ENCODE measurements at regions not wholly inside any gene's neighbourhood (a gene's known extent, or its start where the extent isn't known, plus 50 kb on each side); places are given as distances from the start of the nearest gene placed in this dataset.

DNA sequence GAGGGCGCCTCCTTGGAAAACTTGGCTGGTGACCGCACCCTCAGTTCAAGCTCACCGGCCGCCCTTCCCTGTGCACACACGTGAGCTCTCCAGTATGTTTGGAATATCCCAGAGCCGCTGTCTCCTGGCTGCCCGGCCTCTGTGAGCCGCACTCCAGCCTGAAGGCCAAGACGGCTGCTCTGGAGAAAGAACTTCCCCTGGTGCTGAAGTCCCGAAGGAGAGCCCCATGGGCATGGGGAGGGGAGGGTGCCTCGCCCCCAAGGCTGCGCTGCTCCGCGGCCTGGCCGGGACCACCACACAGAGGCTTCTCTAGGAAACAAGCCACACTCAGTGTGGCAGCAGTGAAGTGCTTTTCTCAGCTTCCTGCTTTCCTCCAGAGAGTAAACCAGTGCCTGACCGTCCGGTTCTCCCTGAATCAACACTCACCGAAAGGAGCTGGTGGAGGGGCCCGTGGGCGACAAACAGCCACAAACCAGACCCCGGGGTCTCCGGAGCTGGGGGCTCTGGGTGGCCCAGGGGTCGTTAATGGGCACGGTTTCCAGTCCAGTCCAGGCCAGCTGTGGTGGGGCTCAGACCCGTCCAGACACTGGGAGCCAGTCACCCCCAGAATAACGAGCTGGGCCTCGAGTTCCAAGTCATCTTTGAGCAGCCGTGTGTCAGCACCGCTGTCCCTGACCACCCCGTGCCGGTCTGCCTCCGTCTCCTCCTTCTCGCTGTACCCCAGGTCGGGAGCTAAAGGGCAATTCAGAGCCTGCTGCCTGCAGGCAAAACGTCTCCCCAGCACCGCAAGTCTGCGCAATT, 87.4 kb upstream of the BHLHE23 start:
- no peak for ATAC-seq
- TF ChIP-seq TOX (CRISPR knock-in tag; IDR thresholded peaks at IDR 0.05; ENCODE audit: borderline replicate concordance), result no peak
- TF ChIP-seq, protein P1, sequence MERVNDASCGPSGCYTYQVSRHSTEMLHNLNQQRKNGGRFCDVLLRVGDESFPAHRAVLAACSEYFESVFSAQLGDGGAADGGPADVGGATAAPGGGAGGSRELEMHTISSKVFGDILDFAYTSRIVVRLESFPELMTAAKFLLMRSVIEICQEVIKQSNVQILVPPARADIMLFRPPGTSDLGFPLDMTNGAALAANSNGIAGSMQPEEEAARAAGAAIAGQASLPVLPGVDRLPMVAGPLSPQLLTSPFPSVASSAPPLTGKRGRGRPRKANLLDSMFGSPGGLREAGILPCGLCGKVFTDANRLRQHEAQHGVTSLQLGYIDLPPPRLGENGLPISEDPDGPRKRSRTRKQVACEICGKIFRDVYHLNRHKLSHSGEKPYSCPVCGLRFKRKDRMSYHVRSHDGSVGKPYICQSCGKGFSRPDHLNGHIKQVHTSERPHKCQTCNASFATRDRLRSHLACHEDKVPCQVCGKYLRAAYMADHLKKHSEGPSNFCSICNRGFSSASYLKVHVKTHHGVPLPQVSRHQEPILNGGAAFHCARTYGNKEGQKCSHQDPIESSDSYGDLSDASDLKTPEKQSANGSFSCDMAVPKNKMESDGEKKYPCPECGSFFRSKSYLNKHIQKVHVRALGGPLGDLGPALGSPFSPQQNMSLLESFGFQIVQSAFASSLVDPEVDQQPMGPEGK (CRISPR knock-in tag; IDR thresholded peaks at IDR 0.05; ENCODE audit: borderline replicate concordance), result no peak
- TF ChIP-seq CSDC2 (CRISPR knock-in tag; IDR thresholded peaks at IDR 0.05), result no peak
- TF ChIP-seq ZFP30 (CRISPR knock-in tag; IDR thresholded peaks at IDR 0.05), result no peak
- no peak for TF ChIP-seq ZNF565 (CRISPR knock-in tag; conservative IDR thresholded peaks at IDR 0.05; ENCODE audit: low read depth)
- TF ChIP-seq GLIS3 (CRISPR knock-in tag; IDR thresholded peaks at IDR 0.05), result no peak
- TF ChIP-seq PPARA (CRISPR knock-in tag; IDR thresholded peaks at IDR 0.05; ENCODE audit: borderline replicate concordance), result no peak
- no peak for TF ChIP-seq BACH2 (CRISPR knock-in tag; IDR thresholded peaks at IDR 0.05; ENCODE audit: borderline replicate concordance)
- TF ChIP-seq ISL1 (CRISPR knock-in tag; IDR thresholded peaks at IDR 0.05), result no peak
- TF ChIP-seq ZC3H10 (CRISPR knock-in tag; IDR thresholded peaks at IDR 0.05), result no peak

DNA sequence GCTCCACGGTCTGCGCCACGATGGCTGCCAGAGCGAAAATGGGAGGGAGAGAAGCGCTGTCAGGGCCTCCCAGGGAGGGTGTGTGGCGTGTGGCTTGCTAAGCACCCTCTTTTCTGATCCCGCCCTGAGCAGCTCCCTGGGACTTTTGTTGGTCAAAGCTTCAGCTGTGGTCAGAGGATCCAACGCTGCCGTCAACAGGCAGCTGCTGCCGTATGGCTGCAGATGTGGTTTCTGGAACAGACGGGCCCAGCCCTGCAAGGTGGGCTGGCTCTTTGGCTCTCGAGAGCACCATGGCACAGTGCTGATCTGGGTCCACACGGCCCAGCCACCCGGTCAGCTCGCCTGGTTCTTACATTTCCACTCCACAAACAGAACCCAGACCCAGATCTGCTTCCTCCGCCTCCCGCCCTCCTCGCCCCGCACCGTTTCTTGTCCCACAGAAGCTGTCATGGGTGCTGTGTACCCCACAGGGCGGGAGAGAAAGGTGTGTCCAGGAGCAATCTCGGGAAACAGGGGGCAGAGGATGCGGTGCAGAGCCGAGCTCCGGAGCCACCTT, 86.0 kb upstream of the BHLHE23 start:
- TF ChIP-seq, protein P2, sequence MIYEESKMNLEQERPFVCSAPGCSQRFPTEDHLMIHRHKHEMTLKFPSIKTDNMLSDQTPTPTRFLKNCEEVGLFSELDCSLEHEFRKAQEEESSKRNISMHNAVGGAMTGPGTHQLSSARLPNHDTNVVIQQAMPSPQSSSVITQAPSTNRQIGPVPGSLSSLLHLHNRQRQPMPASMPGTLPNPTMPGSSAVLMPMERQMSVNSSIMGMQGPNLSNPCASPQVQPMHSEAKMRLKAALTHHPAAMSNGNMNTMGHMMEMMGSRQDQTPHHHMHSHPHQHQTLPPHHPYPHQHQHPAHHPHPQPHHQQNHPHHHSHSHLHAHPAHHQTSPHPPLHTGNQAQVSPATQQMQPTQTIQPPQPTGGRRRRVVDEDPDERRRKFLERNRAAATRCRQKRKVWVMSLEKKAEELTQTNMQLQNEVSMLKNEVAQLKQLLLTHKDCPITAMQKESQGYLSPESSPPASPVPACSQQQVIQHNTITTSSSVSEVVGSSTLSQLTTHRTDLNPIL (CRISPR knock-in tag; IDR thresholded peaks at IDR 0.05; ENCODE audit: low read depth), result no peak
- TF ChIP-seq ESRRG (CRISPR knock-in tag; IDR thresholded peaks at IDR 0.05) (no peak), GLIS3 (CRISPR knock-in tag; IDR thresholded peaks at IDR 0.05) (no peak), BACH2 (CRISPR knock-in tag; IDR thresholded peaks at IDR 0.05; ENCODE audit: borderline replicate concordance) (no peak), TOX (CRISPR knock-in tag; IDR thresholded peaks at IDR 0.05; ENCODE audit: borderline replicate concordance) (no peak), CSDC2 (CRISPR knock-in tag; IDR thresholded peaks at IDR 0.05) (no peak), SNAI2 (CRISPR knock-in tag; IDR thresholded peaks at IDR 0.05) (no peak), TCF4 (CRISPR knock-in tag; IDR thresholded peaks at IDR 0.05; ENCODE audit: borderline replicate concordance) (no peak), ZFP30 (CRISPR knock-in tag; IDR thresholded peaks at IDR 0.05) (no peak), RARB (CRISPR knock-in tag; IDR thresholded peaks at IDR 0.05) (no peak), ZNF565 (CRISPR knock-in tag; conservative IDR thresholded peaks at IDR 0.05; ENCODE audit: low read depth) (no peak), ARNTL (CRISPR knock-in tag; IDR thresholded peaks at IDR 0.05; ENCODE audit: borderline replicate concordance, low read depth) (no peak), ZNF8 (CRISPR knock-in tag; IDR thresholded peaks at IDR 0.05) (no peak), OSR1 (CRISPR knock-in tag; IDR thresholded peaks at IDR 0.05) (no peak), ZC3H10 (CRISPR knock-in tag; IDR thresholded peaks at IDR 0.05) (no peak)
- TF ChIP-seq, protein P1 (CRISPR knock-in tag; IDR thresholded peaks at IDR 0.05; ENCODE audit: borderline replicate concordance), result no peak
- TF ChIP-seq, protein P3, sequence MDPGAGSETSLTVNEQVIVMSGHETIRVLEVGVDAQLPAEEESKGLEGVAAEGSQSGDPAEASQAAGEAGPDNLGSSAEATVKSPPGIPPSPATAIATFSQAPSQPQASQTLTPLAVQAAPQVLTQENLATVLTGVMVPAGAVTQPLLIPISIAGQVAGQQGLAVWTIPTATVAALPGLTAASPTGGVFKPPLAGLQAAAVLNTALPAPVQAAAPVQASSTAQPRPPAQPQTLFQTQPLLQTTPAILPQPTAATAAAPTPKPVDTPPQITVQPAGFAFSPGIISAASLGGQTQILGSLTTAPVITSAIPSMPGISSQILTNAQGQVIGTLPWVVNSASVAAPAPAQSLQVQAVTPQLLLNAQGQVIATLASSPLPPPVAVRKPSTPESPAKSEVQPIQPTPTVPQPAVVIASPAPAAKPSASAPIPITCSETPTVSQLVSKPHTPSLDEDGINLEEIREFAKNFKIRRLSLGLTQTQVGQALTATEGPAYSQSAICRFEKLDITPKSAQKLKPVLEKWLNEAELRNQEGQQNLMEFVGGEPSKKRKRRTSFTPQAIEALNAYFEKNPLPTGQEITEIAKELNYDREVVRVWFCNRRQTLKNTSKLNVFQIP (CRISPR knock-in tag; IDR thresholded peaks at IDR 0.05; ENCODE audit: borderline replicate concordance, low read depth), result no peak
- no peak for ATAC-seq

DNA sequence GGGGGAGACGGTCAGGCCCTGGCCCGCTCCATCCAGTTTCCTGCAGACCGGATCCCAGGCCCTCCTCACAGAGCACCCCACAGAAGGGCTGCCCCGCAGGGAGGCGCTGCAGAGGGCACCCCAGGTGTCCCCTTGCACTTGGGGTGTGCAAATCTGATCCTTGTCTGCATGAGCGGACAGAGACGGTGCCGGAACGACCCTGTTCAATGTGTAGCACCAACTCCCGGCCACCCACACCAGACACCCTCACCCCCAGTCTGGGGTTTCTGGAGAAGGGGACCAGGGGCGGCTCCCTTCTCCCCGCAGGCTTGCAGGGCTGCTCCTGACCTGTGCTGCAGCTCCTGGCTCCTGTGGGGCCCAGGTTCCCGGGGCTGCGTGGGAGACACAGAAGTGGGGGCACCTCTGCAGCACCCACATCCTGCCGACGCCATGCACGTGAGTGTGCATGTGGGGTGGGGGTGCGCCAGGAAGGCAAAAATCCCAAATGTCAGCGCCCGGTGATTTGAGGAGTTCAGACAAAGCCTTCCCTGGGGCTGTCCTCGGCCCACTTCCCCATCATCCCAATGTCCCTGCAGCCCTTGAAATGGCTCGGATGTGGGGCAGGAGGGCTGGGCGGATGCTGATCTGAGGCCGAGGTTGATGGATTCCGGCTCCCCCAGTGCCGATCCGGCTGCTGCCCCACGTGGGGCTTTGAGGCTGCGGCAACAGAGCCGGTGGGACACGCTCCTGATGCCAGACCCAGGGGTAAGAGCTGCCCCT, 85.3 kb upstream of the BHLHE23 start:
- no peak for TF ChIP-seq ZFP30 (CRISPR knock-in tag; IDR thresholded peaks at IDR 0.05)
- TF ChIP-seq OSR1 (CRISPR knock-in tag; IDR thresholded peaks at IDR 0.05), result no peak
- TF ChIP-seq TOX (CRISPR knock-in tag; IDR thresholded peaks at IDR 0.05; ENCODE audit: borderline replicate concordance), result no peak

More for the DNA sequence above, 85.3 kb upstream of the BHLHE23 start:
- ATAC-seq, result no peak

Measured in SK-N-SH treated with all-trans-retinoic acid at 6 μM for 48 hours (cell line).